Activated CD4-positive, alpha-beta T cell treated with anti-CD3 and anti-CD28 coated beads for 4 hours (primary cell): ENCODE measurements at regions not wholly inside any gene's neighbourhood (a gene's known extent, or its start where the extent isn't known, plus 50 kb on each side); places are given as distances from the start of the nearest gene placed in this dataset.

Experiments used
- DNase-seq, 2 donors: peaks; one replicate each; pipeline ENCODE4 v3.0.0-alpha.2; 2020

GRCh38 chr11:129291546-129291945 is 84.1 kb upstream of the BARX2 start:
- no peak for DNase-seq

DNA sequence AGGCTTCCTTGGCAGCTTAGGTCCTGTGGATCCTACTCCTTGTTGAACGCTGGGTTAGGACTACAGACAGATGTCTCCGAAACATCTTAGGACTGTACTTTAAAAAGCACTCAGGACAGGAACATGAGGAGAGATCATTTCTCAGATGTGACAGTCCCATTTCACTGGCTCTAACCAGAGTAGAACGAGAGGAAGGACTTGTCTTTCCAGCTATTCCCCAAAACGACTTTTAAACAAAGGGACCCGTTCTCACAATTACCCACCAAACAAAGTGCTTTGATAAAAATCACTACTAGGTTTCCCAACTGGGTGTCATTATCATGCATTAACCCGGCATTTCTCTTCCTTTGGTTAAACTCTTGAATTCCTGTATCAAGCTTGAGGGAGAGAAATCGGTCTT is 84.7 kb upstream of the BARX2 start:
- no peak for DNase-seq

DNA sequence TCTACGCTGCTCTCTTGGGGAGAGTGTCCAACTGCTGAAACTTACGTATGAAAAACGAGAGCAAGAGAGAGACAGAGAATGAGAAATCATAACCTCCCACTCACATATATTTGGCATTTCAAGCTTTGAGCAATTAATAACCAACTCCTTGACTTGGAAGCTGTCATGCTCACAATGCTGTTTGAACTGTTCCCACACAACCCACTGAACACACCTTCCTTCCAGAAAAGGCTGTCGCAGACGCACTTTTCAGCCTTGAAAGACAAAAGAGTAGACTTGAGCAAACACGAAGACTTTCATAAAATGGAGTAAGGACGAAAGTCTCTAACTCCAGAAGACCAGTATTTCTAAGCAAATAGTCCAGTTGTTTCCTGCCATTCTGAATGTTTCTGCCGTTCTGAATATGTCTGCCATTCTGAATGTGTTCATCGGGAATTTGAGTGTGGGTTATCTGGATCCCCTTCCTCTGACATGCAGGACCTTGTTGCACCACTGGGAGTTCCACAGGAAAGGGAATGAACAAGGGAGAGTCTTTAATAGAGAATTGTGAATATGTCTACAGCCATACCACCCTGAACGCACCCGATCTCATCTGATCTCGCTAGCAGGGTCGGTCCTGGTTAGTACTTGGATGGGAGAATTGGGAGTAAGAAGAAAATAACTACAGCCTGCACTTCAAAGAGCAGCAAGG is 86.2 kb upstream of the BARX2 start:
- no peak for DNase-seq

- no peak for DNase-seq
These were observed 87.7 kb upstream of the BARX2 start for GRCh38 chr11:129287920-129288319.

DNA sequence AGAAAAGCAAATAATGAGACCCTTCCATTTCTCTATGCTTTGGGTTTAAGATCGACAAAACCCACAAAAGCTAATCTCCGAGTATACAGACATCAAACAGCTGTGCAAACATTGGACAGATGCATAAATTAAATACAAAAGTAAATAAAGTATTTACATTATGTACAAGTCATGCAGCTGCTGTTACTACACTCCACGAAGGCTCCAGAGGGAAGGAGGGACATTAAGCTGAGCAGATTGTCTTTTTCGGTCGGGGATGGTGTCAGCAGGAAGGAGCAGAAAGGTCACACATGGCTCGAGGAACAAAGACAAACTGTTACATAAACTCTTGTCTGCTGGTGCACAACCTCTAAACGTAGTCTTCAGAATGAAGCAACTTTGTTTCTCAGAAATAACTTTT is 88.8 kb upstream of the BARX2 start:
- DNase-seq = no peak

- no peak for DNase-seq
These were observed 90.3 kb upstream of the BARX2 start for GRCh38 chr11:129285402-129285786.

DNA sequence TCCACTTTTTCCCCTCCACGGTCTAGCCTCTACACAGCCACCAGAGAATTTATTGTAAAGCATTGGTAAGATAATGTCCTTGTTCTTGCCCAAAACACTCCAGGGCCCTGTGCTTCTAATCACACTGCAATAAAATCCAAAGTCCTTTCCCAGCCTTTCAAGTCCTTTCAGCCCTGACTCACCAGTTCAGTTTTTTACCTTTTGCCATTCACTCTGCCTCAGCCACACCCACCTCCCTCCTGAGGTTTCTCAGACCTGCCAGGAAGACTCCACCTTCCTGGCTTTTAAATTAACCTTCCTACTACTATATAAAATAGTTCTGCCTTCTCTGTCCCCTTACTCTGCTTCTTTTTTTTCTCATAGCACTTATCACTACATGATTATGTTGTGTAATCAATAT is 91.0 kb upstream of the ARHGAP32 start:
- DNase-seq = no peak

DNA sequence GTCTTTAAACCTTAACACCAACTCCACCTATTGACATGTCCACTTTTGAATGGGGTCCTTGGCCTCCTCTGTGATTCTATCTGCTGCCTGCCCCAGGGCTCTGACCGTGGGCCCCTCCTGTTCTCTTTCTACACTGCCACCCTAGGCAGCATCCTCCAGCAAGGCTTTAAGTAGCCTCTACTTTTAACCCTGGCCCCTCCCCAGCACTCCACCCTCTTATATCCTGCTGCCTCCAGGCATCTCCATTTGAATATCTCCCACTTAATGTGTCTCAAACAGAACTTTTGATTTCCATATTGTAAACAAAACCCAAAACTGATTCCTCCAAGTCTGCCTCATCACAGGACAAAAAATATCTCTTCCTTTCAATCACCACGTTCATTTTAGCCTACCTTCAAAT is 90.5 kb upstream of the ARHGAP32 start:
- no peak for DNase-seq

DNA sequence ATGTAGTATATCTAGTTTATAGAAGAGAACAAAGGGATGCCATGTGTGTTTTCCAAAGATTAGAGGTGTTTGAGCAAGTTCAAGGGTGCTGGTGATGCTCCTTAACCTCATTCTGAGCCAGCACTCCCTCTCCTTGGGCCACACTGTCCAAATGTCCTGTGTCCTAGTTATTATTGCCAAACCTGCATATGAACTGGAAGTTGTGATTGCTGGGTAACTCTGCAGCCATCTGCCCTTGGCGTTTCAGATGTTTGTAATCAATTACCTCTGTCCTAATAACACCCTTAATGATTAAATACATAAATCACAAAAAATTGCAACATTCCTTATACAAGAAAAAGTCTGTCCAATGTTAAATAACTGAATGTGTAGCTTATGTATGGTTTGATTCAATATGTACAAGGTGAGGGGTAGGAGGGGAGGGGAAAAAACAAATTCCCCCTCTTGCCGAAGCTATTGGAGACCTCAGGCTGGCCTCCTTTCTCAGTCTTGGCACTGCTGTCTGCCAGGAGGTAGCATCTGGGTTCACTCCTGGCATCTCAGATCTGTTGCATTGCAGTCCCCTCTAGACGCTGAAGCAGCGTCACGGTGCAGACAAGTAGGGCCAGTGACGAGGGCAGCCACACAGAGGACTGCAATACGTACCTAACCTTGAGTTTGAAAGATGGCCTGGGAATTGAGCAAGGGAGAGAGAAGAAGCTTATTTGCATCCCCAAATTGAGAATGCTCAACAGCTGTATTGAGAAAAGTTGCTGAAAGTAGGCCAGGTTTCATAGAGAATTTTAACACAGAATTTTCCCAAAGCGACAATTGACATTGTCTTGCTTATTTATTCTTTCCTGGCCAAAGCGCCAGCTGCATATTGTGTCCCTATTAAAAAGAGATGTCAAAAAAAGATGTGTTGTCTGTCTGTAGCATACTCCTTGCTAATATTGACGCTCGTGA is 89.6 kb upstream of the ARHGAP32 start:
- DNase-seq = no peak

- DNase-seq = peak; percentile 3 to 6
These were observed 88.1 kb upstream of the ARHGAP32 start for GRCh38 chr11:129280027-129280811.

GRCh38 chr11:129279326-129280026 is 87.4 kb upstream of the ARHGAP32 start:
- DNase-seq = peak; percentile 66 to 71

DNA sequence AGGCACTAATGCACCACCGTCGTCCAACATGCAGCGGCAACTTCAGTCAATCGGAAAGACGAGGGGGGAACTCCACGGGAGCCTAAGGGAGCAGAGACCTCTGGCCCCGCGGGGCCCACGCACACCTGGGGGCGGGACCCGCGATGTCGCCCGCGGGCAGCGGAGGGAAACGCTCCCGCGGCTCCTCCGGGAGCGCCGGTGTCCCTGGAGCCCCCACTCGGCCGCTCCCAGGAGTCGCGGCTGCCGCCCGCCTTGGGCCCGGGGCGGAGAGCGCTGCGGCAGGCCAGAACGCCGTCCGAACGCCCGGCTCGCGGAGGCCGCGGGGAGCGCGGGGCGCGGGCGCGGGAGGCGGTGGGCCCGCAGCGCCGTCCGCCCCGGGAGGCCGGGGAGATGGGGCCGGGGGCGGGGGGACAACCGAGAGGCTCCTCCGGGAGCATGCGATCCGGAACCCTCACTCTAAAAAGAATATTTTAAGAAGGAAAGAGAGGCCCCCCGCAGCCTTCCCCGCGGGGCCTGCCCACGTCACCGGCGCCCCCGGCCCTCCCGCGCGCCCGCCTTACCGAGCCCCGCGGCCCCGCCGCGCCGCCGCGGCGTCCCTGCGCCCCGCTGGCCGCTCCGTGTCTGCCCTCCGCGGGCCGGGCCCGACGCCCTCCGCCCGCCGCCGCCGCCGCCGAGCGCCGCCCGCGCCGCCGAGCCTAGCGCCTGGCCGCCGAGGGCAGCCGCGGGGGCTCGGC is 86.6 kb upstream of the ARHGAP32 start:
- DNase-seq = peak in 1 of 2 donors; percentile 8

GRCh38 chr11:129277198-129277843 is 85.2 kb upstream of the ARHGAP32 start:
- no peak for DNase-seq

- DNase-seq = no peak
These were observed 83.7 kb upstream of the ARHGAP32 start for GRCh38 chr11:129275828-129276227.

DNA sequence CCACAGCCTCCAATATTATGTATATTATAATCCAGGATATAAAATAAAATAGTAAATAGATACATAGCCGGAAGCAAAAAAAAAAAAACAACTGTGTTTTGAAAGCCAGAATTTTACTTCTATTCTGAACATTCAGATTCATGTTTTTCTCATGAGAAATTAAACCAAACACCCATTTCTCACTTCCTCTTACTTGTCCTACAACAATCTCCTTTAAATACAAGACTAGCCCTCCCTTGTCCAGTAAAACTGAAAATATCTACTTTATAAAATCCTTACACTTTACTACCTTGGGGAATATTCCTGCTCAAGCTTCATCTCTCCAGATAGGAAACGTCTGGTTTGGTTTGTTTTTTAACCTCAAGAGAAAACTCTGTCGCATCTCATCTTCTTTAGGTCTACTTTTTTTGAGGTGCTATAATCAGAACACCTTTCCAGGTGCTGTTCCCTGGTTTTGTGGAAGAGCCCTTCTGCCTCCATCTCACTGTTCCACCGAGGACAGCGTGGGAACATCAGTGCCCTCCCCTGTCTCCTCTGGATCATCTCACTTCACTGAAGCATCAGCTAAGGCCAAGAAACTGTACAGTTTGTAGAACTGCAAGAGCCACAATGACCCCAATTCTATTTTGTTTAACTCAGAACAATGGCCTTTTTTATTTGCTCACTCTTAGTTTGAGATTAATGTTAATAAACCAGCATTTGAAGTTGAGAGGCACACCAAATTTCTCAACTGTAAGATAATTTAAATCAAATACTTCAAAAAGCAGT is 82.0 kb upstream of the ARHGAP32 start:
- DNase-seq = no peak

- DNase-seq = no peak
These were observed 81.2 kb upstream of the ARHGAP32 start for GRCh38 chr11:129273322-129273721.

DNA sequence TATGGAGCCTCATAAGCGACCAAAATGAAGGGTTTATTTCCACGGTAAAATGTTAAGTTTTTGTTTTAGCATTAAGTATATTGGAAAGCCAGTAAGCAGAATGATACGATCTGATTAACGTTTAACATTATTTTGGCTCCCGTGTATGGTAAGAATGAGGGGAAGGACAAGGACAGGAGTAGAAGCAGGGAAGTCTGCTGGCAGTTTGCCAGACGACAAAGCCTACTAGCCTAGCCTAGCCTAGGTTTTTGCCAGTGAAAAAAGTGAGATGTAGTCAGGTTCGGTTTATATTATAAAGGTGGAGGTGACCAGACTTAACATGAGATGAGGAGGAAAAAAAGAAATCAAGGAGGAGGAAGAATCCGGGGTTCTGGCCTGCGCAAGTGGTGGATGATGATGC is 78.9 kb upstream of the ARHGAP32 start:
- no peak for DNase-seq

GRCh38 chr11:129270446-129270845 is 78.3 kb upstream of the ARHGAP32 start:
- no peak for DNase-seq

DNA sequence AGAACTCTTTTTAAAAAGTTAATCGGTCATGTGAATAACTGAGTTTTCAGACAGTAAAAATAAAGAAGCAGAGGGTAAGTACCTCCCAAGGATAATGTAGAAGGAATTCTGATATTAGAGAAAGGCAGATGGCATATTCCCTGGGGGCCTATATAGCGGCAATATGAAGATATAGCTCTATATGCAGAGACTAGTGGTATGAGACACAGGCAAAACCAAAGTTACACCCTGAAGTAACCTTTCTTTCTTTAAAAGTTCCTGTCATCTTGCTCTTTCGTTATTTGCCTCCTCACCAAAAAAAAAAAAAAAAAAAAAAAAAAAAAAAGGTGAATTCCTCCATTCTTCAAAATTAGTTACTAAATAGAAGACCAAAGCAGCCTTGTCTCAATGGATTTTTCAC is 76.2 kb upstream of the ARHGAP32 start:
- DNase-seq = no peak

- no peak for DNase-seq
These were observed 75.6 kb upstream of the ARHGAP32 start for GRCh38 chr11:129267716-129268115.

- DNase-seq = no peak
These were observed 74.4 kb upstream of the ARHGAP32 start for GRCh38 chr11:129266536-129266935.
